ENCODE measurements at regions not wholly inside any gene's neighbourhood (a gene's known extent, or its start where the extent isn't known, plus 50 kb on each side); places are given as distances from the start of the nearest gene placed in this dataset.

GRCh38 chr3:177385831-177386301 lies 188.6 kb upstream of the TBL1XR1 start:
- no peak for TF ChIP-seq CTCF (IDR thresholded peaks at IDR 0.05 in 4 of 5, conservative IDR thresholded peaks at IDR 0.05 in 1 of 5)
- TF ChIP-seq POLR2A (IDR thresholded peaks at IDR 0.05), result no peak
